GM19324 (cell line): ENCODE measurements at regions not wholly inside any gene's neighbourhood (a gene's known extent, or its start where the extent isn't known, plus 50 kb on each side); places are given as distances from the start of the nearest gene placed in this dataset.

Source experiments
- ATAC-seq: cut with Tn5 transposase; IDR thresholded peaks from one replicate; pipeline ENCODE4 v1.9.1; 2021; ENCODE audit warnings: mild to moderate bottlenecking, moderate library complexity; ENCODE audit not compliant: unreplicated experiment, low FRiP score

DNA sequence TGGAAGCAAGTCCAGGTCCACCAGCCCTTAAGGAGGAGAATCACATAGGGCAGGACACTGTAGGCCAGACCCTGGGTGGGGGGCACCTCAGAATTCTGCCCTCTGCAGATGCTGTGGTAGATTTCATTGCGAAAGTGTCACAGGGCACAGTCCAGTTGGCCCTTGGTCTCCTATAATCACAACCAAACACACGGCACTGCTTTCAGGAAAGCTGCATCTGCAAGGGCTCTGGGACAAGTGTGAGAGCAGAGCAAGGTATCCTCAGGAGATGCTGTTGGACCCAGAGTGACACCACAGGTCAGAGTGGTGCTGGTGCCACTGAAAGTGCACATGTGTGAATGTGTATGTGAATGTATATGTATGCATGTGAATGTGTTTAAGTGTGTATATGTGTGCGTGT, 88.6 kb upstream of the MBNL2 start:
- no peak for ATAC-seq

DNA sequence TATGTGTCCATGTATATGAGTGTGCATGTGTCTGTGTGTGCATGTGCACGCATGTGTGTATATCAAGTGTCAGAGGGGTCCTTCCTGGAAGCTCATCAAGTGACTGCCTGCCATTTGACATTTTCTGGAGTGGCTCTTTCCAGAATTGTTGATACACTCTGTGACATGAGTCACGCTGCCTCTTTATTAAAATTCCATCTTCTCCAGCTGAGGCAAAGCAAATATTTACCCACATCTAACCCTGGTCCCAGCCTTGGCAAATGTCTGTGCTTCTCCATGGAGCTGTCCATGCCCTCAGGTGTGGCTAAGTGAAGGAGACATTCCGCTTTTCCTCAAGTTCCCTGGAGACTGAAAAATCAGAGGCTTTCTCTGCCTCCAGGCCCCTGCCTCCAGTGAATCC, 88.2 kb upstream of the MBNL2 start:
- ATAC-seq, result no peak

DNA sequence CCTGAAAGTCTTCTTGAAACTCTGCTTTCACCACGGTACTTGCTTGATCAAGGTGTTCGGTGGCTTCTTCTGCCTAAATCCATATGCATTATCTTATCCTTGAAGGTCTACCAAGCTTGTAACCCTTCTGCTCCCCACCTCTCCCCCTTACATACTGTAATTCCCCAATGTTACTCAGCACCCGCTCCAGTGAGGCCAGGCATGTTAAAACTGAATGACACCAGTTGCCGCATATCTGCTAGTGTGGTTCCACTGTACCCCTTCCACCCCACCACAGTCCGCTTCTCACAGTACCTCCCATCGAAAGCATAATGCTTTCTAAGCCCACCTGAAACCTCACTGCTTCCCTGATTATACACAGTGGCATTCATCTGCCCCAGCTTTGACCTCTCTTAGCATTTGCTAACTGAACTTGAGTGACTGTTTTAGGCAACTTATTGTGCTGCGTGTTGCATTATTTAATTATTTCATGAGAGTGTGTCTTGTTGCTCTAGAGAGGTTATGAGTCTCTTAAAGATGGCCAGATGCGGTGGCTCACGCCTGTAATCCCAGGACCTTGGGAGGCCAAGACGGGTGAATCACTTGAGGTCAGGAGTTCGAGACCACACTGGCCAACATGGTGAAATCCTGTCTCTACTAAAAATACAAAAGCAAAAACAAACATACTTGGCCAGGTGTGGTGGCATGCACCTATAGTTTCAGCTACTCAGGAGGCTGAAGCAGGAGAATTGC, 87.6 kb upstream of the MBNL2 start:
- ATAC-seq, result no peak

DNA sequence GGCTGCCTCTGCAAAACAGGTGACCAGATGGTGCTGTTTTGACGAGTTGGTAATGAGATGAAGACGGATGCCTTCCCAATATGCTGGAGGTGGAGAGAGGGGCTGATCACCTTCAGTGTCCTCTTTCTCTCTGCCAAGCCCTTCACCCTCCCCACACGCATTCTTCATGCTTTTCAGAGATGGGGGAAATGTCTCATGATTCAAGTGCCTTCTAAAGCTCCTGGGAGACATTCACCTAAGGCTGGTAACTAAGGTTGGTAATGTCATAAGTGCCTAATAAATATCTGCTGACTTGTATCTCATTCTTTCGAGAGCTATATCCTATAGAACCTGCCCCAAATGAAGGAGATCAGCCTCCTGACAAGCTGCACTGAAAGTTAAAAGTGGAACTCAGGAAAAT, 86.2 kb upstream of the MBNL2 start:
- ATAC-seq, result no peak

DNA sequence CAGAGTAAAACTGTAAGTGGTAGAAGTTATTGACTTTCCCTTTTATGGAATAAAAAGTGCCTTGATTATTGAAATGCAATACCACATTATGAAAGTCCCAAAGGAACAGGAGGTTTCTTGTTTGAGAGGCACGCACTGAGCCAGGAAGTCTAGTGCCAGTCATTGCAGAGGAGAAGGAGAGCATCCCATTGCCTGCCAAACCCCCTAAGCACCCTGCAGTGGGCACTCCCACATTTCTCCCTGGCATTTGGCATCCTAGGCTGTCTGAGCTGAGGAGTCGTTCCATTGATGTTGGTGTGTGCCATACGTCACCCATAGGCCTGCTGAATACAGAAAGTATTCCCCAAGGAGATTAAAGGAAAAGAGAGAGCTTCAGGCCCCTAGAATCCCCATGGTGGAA, 85.7 kb upstream of the MBNL2 start:
- ATAC-seq, result no peak

DNA sequence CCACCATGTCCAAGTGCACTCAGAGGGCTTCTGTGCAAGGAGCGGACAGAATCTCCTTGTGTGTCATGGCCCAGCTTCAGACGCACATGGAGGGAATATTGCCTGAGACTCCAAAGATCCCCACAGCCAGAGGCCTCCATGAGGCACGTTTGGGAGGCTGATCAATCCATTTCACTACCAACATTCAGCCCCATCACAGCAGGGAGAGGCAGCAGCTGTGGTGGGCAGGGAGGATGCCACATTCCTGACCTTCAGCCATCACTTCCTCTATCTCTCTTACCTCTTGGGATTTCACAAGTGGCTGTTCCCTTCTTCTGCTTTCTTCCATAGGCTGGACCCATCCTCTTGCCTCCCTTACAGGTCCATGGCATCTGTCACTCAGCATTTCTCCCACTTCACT, 82.4 kb upstream of the MBNL2 start:
- no peak for ATAC-seq

DNA sequence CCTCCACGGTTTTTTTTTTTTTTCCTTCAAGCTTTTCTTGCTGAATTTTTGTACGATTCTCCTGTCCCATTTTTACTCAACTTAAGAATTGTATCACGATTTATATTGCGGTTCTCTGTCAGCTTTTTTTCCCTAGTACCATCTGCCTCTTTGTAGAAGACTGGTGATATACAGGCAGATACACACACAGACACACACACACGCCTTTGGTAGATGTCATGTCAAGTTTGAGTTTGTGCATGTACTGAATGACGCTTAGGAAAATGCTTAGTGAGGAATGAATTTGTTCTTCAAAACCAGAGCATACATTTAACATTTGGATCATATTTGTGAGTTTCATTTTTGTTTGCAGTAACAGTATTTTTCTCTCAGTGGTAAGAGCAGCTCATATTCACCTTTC, 82.0 kb upstream of the MBNL2 start:
- no peak for ATAC-seq

DNA sequence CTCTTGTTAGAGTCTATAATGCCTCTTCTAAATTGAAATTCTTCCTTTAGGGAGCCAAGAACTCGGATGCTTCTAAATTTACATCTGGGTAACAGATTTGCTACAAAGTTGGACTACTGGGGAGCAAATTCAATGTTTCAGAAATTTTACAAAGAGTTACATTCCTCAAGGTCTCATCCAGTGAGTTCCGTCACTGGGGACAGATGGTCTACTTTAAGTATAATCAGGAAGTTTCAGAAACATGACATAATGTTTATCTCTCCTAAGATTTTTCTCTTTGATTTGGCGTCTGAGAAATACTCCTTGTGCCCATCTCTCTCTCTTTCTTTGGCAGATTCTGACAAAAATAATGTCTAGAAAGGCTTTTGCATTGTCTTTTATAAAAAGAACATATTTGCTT, 81.5 kb upstream of the MBNL2 start:
- ATAC-seq, result no peak

DNA sequence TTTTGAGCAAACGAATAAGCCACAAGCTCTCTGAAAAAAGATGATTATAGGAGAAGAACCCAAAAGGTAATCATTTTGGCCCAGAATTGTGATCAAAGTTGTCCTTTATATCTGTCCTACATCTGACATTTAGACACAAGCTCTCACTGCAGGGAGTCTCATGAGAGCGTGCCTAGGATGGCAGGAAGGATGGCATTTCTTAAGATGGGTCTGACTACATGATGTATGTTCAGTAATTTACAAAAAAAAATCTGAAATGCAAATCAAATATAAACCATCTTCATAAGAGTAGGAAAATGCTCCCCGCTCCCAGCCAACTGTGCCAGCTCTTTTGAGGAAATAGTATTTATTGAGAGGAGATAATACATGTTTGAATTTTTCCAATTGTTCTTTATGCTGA, 81.0 kb upstream of the MBNL2 start:
- no peak for ATAC-seq

DNA sequence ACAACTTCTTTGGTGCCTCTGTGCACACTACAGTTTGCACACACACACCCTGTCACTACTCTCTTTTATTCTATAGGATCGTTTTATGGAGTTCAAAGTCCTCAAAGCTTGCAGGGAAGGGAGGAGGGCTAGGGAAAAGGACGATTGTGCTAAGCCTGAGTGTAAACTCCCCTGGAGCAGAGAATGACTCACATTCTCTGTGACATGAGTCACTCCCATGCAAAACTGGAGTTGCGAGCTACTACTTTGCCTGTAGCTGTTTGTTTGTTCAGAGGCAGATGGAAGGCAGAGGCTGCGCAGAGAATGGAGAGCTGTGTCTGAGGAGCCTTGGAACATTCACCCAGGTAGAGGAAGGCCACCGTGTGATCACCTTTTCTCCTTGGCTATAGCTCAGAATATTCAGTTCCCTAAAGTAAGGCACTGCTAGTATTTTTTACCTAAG, 80.5 kb upstream of the MBNL2 start:
- ATAC-seq, result peak; percentile 85

DNA sequence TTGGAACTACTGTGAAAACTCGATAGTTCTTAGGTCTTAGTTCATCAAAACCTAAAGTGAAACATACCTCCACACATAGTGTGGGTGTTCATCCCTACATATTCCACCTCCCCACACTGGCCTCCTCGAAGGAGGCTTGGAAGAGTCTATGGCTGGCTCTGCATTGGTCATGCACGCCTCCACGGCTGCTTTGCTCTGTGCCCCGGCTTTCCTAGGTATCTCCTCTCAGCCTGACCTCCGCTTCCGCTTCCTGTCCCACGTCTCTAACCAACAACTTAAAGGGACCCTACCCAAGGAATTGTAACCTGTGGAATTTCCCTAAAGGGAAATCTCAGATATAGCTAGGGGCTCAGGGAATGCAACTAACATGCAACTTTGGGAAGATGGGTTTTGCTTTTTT, 79.7 kb upstream of the MBNL2 start:
- no peak for ATAC-seq

DNA sequence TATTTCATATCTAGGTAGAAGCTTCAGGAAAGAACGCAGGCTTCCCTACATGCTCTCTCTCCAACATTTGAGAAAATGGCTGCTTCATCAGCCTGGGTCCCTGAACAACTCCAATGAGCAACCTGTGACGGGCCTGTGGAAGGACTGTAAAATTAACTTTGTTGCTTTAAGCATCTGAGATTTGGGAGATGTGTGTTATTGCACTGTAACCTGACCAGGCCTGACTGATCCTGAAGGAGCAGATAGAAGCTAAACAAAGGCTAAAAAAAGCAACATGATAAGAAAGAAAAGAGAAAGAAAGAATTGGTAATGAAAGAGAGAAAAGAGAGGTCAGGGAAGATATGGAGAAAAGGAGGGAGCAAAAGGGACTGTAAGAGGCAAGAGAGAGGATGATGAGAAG, 77.1 kb upstream of the MBNL2 start:
- no peak for ATAC-seq

DNA sequence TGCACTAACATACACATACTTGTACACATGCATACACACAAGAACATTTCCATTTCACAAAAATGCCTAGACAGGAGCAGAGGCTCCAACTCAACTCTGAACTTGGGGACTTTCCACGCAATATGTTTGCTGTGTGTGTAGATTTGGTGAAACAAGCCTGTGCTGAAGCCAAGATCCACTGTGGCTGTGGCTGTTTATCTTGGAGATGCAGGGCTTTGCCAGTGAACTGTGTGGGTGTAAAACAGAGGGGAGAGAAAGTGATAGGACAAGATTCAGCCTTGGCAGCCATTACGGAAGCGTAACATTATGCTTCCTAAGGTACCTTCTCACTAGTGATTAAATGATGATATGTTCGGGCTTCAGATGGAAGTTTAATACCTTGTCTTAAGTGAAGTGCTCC, 73.2 kb upstream of the MBNL2 start:
- no peak for ATAC-seq

DNA sequence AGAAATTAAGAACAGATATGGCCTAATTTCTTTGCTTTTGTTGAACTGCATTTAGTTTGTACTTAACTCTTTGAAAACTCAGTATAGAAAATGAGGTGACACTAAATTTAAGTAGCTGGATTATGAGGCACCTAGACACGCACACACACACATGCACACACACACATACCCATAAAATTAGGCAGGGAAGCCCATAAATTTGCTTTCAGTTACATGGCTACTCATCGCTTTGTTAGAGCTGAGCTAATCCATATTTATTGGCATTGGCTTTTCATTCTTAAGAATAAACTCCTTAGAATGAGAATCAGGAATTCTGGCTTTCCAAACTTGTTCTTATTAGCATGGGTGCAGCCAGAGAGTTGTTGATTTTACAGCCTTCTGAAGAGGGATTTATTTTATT, 61.7 kb upstream of the MBNL2 start:
- no peak for ATAC-seq

DNA sequence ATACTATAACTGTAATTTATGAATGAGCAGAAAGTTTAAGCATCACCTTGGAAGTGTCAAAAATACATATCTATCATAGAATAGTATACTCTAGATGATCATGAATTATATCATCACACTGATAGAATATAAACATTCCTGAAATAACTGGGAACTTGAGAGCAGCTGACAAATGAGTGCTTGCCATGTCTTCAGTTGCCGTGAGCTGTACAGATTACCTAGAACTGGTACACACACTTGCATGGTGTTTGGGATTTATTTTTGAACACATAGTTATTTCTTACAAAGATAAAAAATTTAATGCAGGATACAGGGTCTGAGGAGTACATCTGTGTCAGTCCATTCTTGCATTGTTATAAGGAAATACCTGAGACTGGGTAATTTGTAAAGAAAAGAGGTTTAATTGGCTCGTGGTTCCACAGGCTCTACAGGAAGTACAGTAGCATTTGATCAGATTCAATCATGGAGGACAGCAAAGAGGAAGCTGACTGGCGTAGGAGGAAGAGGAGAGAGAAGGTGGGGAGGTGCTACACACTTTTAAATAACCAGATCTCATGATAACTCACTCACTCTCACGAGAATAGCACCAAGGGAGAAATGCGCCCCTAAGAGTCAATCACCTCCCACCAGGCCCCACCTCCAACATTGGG, 60.4 kb upstream of the MBNL2 start:
- no peak for ATAC-seq

DNA sequence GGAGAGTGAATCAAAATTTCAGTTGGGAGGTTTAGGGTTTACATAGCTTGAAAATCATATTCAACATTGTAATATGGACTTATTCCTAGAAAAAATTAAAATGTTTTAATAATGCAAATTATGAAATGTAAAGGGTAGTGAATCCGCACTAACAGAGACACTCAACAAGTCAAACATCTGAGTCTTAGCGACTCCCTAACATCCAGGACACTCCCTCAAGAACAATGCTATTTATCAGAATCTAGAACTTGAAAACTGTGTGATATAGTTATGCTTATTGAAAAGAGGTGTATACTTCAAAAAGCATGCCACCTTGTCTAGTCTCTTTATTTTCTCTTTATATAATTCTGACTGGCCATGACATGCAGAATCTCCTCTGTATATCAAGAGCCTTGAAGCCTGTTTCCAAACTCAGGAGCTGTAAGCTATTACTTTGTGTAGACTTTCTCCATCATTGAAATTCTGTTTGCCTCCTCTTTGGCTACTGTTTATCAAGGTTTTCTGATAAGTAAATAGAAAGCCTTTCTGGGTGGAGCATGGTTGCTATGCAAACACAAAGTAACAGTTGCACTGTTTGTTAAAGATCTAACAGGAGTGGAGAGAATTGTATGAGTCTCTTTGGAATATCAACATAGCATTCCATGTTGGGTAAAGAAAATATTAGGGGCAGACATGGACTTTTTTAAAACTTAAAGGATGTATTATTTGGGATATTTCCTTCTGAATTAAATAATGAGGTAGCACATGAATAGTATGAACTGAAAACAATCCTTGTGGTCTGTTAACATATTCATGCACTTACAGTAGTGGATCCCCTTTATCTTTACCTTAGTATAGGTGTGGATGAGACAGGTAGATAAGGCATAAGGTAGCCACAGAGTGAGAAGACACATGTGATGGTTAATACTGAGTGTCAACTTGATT, 56.4 kb upstream of the MBNL2 start:
- ATAC-seq, result no peak

DNA sequence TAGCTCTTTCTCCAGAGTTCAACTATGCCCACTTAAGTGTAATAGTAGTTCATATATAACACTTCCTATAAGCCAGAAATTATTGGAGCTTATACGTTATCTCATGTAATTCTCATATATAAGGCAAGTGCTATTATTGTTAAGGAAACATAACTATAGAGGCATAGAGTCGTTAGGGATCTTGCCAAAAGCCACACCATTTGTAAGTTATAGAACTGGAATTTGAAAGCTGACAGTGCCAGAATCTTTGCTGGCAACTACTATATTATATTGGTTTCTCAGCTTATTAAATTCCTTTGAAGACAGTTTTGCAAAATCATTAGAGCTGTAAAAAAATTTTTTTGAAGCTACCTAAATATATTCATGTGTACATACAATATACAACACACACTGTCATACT, 51.0 kb upstream of the MBNL2 start:
- no peak for ATAC-seq
